ENCODE measurements at regions not wholly inside any gene's neighbourhood (a gene's known extent, or its start where the extent isn't known, plus 50 kb on each side); places are given as distances from the start of the nearest gene placed in this dataset.
"Not testable (repeated sequence)": the region's sequence is repeated elsewhere in the genome, so short reads cannot be mapped to it uniquely, and the experiment has no call there.

DNA sequence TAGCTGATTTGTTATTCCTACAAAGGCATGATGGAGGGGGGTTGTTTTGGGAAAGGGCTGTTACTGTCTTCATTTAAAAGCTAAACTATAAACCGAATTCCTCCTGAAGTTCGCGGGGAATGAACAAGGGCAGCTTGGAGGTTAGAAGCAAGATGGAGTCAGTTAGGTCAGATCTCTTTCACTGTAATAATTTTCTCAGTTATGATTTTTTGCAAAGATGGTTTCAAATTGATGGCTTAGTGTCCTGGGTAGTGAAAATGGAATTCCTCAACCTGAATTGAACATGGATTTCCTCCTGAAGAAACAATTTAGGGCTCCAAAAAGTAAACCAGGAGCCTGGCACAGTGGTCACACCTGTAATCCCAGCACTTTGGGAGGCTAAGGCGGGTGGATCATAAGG, 96.6 kb upstream of the SNRPN start:
- not testable (repeated sequence) for TF ChIP-seq ZNF384, SUZ12, FOXA1 (IDR thresholded peaks at IDR 0.05)
